H1 (cell line): ENCODE measurements at regions not wholly inside any gene's neighbourhood (a gene's known extent, or its start where the extent isn't known, plus 50 kb on each side); places are given as distances from the start of the nearest gene placed in this dataset.

Source experiments
- CHD2 ChIP-seq: IDR thresholded peaks from 2 replicates; pipeline ENCODE4 v1.6.1; 2012; ENCODE audit warnings: low read length, improper control_type of control experiment
- CHD7 ChIP-seq: fragments of 300-600 bp; sonication (generic); IDR thresholded peaks from 2 replicates; pipeline ENCODE4 v1.7.1; 2012; ENCODE audit warnings: low read length, moderate library complexity, mild to moderate bottlenecking, inconsistent platforms; ENCODE audit not compliant: insufficient replicate concordance
- GTF2F1 ChIP-seq: IDR thresholded peaks from 2 replicates; pipeline ENCODE4 v1.6.1; 2012; ENCODE audit warnings: low read depth, low read length, improper control_type of control experiment, borderline replicate concordance
- KDM5A ChIP-seq: fragments of 200-600 bp; IDR thresholded peaks from 2 replicates; pipeline ENCODE4 v1.7.1; 2012; ENCODE audit warnings: mild to moderate bottlenecking, low read length, inconsistent platforms, mixed read lengths
- USF2 ChIP-seq: IDR thresholded peaks from 2 replicates; pipeline ENCODE4 v1.6.1; 2011; ENCODE audit warnings: low read length, improper control_type of control experiment

- TF ChIP-seq CHD7 (no peak), CHD2 (no peak), KDM5A (no peak), USF2 (no peak), GTF2F1 (no peak)
- TF ChIP-seq, all 59 proteins: peak for 0
These were observed 384.3 kb downstream of the ADAMTS20 start (continued) for GRCh38 chr12:43167691-43168090.
